SK-N-MC (cell line): ENCODE measurements at regions not wholly inside any gene's neighbourhood (a gene's known extent, or its start where the extent isn't known, plus 50 kb on each side); places are given as distances from the start of the nearest gene placed in this dataset.

Source experiments
- EZH2 ChIP-seq: fragments of 200-600 bp; sonication (generic); IDR thresholded peaks from one replicate; pipeline ENCODE4 v1.6.1; 2017; ENCODE audit warnings: antibody characterized with exemption
- POLR2AphosphoS5 ChIP-seq: IDR thresholded peaks from 2 replicates; pipeline ENCODE4 v1.6.1; 2012; ENCODE audit warnings: mild to moderate bottlenecking, low read depth, low read length, borderline replicate concordance

GRCh38 chr11:80649186-80649585 lies 1208.4 kb upstream of the TENM4 start:
- no peak for TF ChIP-seq POLR2AphosphoS5
- no peak for TF ChIP-seq EZH2
